CD4-positive, alpha-beta memory T cell (primary cell): ENCODE measurements at regions not wholly inside any gene's neighbourhood (a gene's known extent, or its start where the extent isn't known, plus 50 kb on each side); places are given as distances from the start of the nearest gene placed in this dataset.

Experiments
- CTCF ChIA-PET: fragments of 350-600 bp; sonication (Branson Sonifier 250); formaldehyde crosslinking; loops from one replicate; lab custom pipeline; 2021; ENCODE audit warnings: inconsistent platforms; ENCODE audit not compliant: partially characterized antibody; lab: Charles Lee
- POLR2A ChIA-PET: fragments of 350-600 bp; sonication (Branson Sonifier 250); formaldehyde crosslinking; loops from one replicate; lab custom pipeline; 2021; ENCODE audit not compliant: partially characterized antibody; lab: Charles Lee
- DNase-seq, 5 donors: peaks; one replicate each; pipeline versions ENCODE4 v3.0.0 to v3.0.0-alpha.2; 2020 to 2022; ENCODE audit warnings: mixed read lengths in 1 of 5
- H3K27ac ChIP-seq: one replicate; pipeline ENCODE4 v1.7.0; 2013; ENCODE audit warnings: low read depth, low read length
- H3K27me3 ChIP-seq: 2 replicates; pipeline ENCODE4 v1.7.0; 2013; ENCODE audit warnings: mild to moderate bottlenecking, low read length, moderate library complexity; ENCODE audit not compliant: insufficient read depth
- H3K36me3 ChIP-seq: 2 replicates; pipeline ENCODE4 v1.7.0; 2013; ENCODE audit warnings: mild to moderate bottlenecking, low read length, moderate library complexity; ENCODE audit not compliant: insufficient read depth
- H3K4me1 ChIP-seq: 2 replicates; pipeline ENCODE4 v1.7.0; 2013; ENCODE audit warnings: mild to moderate bottlenecking, low read length, moderate library complexity; ENCODE audit not compliant: insufficient read depth
- H3K4me3 ChIP-seq, 2 donors: one replicate each; pipeline ENCODE4 v1.7.0; 2013; ENCODE audit warnings: low read length in 2 of 2, mild to moderate bottlenecking in 1 of 2
- H3K9me3 ChIP-seq, 2 donors: one replicate each; pipeline ENCODE4 v1.7.0; 2013; ENCODE audit warnings: low read length in 2 of 2, control low read depth in 1 of 2; ENCODE audit not compliant: control insufficient read depth in 1 of 2
- H3K27ac Mint-ChIP-seq, 7 donors: one replicate each; pipeline ENCODE4 v1.8.0; 2020 to 2021; ENCODE audit warnings: mixed read lengths in 7 of 7, mild to moderate bottlenecking in 6 of 7, inconsistent platforms in 3 of 7, moderate library complexity in 3 of 7
- H3K27me3 Mint-ChIP-seq, 2 donors: one replicate each; pipeline ENCODE4 v1.8.0; 2020 to 2021; ENCODE audit warnings: mixed read lengths in 2 of 2
- H3K36me3 Mint-ChIP-seq, 2 donors: one replicate each; pipeline ENCODE4 v1.8.0; 2020 to 2021; ENCODE audit warnings: mixed read lengths in 2 of 2, inconsistent platforms in 1 of 2, mild to moderate bottlenecking in 1 of 2
- H3K4me1 Mint-ChIP-seq, 4 donors: one replicate each; pipeline ENCODE4 v1.8.0; 2020 to 2021; ENCODE audit warnings: mixed read lengths in 4 of 4, mild to moderate bottlenecking in 1 of 4
- H3K4me3 Mint-ChIP-seq, 8 donors: one replicate each; pipeline ENCODE4 v1.8.0; 2020 to 2021; ENCODE audit warnings: mixed read lengths in 8 of 8, mild to moderate bottlenecking in 7 of 8, moderate library complexity in 6 of 8, inconsistent platforms in 3 of 8
- H3K9me3 Mint-ChIP-seq, 8 donors: one replicate each; pipeline ENCODE4 v1.8.0; 2020 to 2021; ENCODE audit warnings: mixed read lengths in 8 of 8, mild to moderate bottlenecking in 5 of 8, inconsistent platforms in 3 of 8, moderate library complexity in 1 of 8
- intact Hi-C: fragments of 100-400 bp; cut with micrococcal nuclease; formaldehyde crosslinking; loops from one replicate; pipeline ENCODE4 v1.15.1; 2023

GRCh38 chr2:51299370-51299769 is 267.4 kb upstream of the NRXN1 start:
- ChIA-PET CTCF (no interaction called here), POLR2A (no interaction called here)
- no peaks in the 10 kb centered on the region for H3K27me3 ChIP-seq
- H3K4me1 ChIP-seq, result no peaks in the 10 kb centered on the region
- H3K27ac Mint-ChIP-seq, result no peak overlapping the region
- no peak overlapping the region for H3K4me3 ChIP-seq
- H3K36me3 Mint-ChIP-seq, result no peaks in the 10 kb centered on the region
- peaks cover 0 to 13% (median 5%) of the 10 kb centered on the region in 8 donors for H3K9me3 Mint-ChIP-seq
- intact Hi-C loops, result no loop called here
- no peaks in the 10 kb centered on the region for H3K4me1 Mint-ChIP-seq
- no peaks in the 10 kb centered on the region for H3K36me3 ChIP-seq
- H3K27me3 Mint-ChIP-seq, result no peaks in the 10 kb centered on the region
- H3K27ac ChIP-seq, result no peak overlapping the region
- DNase-seq, result no peak
- no peak overlapping the region for H3K4me3 Mint-ChIP-seq
- H3K9me3 ChIP-seq, result no peaks in the 10 kb centered on the region

- peak overlapping the region in 1 of 7 donors; percentile 26 for H3K27ac Mint-ChIP-seq
- Histone ChIP-seq H3K4me3 (no peak overlapping the region), H3K27ac (no peak overlapping the region), H3K9me3 (no peaks in the 10 kb centered on the region), H3K36me3 (no peaks in the 10 kb centered on the region), H3K4me1 (no peaks in the 10 kb centered on the region), H3K27me3 (no peaks in the 10 kb centered on the region)
- no peaks in the 10 kb centered on the region for H3K27me3 Mint-ChIP-seq
- H3K4me1 Mint-ChIP-seq, result no peaks in the 10 kb centered on the region
- DNase-seq, result no peak
- peaks cover 0 to 13% (median 6%) of the 10 kb centered on the region in 8 donors for H3K9me3 Mint-ChIP-seq
- ChIA-PET POLR2A (no interaction called here), CTCF (no interaction called here)
- intact Hi-C loops, result no loop called here
- H3K36me3 Mint-ChIP-seq, result no peaks in the 10 kb centered on the region
- H3K4me3 Mint-ChIP-seq, result no peak overlapping the region
These were observed 265.6 kb upstream of the NRXN1 start for GRCh38 chr2:51297488-51297887.

- no peak overlapping the region for H3K27ac Mint-ChIP-seq
- no peak overlapping the region for H3K27ac ChIP-seq
- no peak overlapping the region for H3K4me3 ChIP-seq
- H3K27me3 ChIP-seq, result no peaks in the 10 kb centered on the region
- no peak overlapping the region for H3K4me3 Mint-ChIP-seq
- no peaks in the 10 kb centered on the region for H3K4me1 ChIP-seq
- peaks cover 0 to 12% (median 6%) of the 10 kb centered on the region in 8 donors for H3K9me3 Mint-ChIP-seq
- H3K9me3 ChIP-seq, result no peaks in the 10 kb centered on the region
- intact Hi-C loops, result no loop called here
- CTCF ChIA-PET, result no interaction called here
- no peaks in the 10 kb centered on the region for H3K27me3 Mint-ChIP-seq
- no peaks in the 10 kb centered on the region for H3K36me3 Mint-ChIP-seq
- POLR2A ChIA-PET, result no interaction called here
- H3K4me1 Mint-ChIP-seq, result no peaks in the 10 kb centered on the region
- DNase-seq, result no peak
- H3K36me3 ChIP-seq, result no peaks in the 10 kb centered on the region
These were observed 261.8 kb upstream of the NRXN1 start for GRCh38 chr2:51293566-51294200.

DNA sequence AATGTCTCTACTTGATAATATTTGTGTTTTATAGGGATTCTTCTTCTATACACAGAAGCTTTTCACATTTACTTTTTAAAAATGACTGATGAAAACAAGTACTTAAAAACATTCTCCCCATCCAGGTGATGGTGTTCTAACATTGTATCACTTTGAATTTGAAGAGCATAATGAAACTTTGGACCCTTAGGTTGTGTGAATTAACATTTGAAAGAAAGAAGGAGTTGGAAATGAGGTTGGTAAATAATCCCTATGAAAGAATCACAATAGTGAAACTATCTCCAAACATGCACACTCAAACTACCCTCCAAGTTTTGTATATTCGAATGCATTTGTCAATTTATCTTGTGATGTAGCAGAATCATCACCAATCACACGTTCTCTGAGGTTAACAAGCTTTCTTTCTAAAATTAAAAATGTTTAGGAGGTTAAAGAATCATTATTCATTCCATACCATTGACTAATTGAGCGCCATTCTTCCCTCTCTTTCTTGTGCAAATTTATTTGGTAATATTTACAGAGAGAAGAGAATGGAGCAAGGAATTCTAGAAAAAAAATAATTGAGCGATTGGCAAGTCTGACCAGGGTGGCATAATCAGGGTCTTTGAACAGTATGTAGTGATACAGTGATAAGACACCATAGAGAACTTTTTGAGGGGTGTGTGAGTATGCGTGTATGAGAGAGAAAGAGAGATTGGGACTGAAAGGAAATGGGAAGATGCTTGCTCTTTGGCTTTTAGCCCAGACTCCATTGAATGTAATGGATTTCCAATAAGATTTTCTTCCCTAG is 260.0 kb upstream of the NRXN1 start:
- CTCF ChIA-PET, result no interaction called here
- peaks cover 0 to 12% (median 5%) of the 10 kb centered on the region in 8 donors for H3K9me3 Mint-ChIP-seq
- H3K4me3 Mint-ChIP-seq, result no peak overlapping the region
- Histone ChIP-seq H3K9me3 (no peaks in the 10 kb centered on the region), H3K4me1 (no peaks in the 10 kb centered on the region), H3K27me3 (no peaks in the 10 kb centered on the region), H3K36me3 (no peaks in the 10 kb centered on the region), H3K4me3 (no peak overlapping the region), H3K27ac (no peak overlapping the region)
- intact Hi-C loops, result no loop called here
- H3K4me1 Mint-ChIP-seq, result no peaks in the 10 kb centered on the region
- H3K36me3 Mint-ChIP-seq, result no peaks in the 10 kb centered on the region
- POLR2A ChIA-PET, result no interaction called here
- no peak overlapping the region for H3K27ac Mint-ChIP-seq
- H3K27me3 Mint-ChIP-seq, result no peaks in the 10 kb centered on the region
- DNase-seq, result no peak

- H3K36me3 Mint-ChIP-seq, result no peaks in the 10 kb centered on the region
- no peaks in the 10 kb centered on the region for H3K27me3 Mint-ChIP-seq
- Histone ChIP-seq H3K27ac (no peak overlapping the region), H3K9me3 (no peaks in the 10 kb centered on the region), H3K27me3 (no peaks in the 10 kb centered on the region), H3K4me1 (no peaks in the 10 kb centered on the region), H3K36me3 (no peaks in the 10 kb centered on the region), H3K4me3 (no peak overlapping the region)
- H3K27ac Mint-ChIP-seq, result no peak overlapping the region
- H3K4me1 Mint-ChIP-seq, result no peaks in the 10 kb centered on the region
- DNase-seq, result no peak
- ChIA-PET POLR2A (no interaction called here), CTCF (no interaction called here)
- intact Hi-C loops, result no loop called here
- peaks cover 3 to 14% (median 6%) of the 10 kb centered on the region in 8 donors for H3K9me3 Mint-ChIP-seq
- H3K4me3 Mint-ChIP-seq, result no peak overlapping the region
These were observed 258.8 kb upstream of the NRXN1 start for GRCh38 chr2:51290725-51291124.

- DNase-seq, result no peak
- intact Hi-C loops, result no loop called here
- H3K27ac Mint-ChIP-seq, result no peak overlapping the region
- Histone ChIP-seq H3K9me3 (no peaks in the 10 kb centered on the region), H3K36me3 (no peaks in the 10 kb centered on the region), H3K27ac (no peak overlapping the region), H3K4me3 (no peak overlapping the region), H3K27me3 (no peaks in the 10 kb centered on the region), H3K4me1 (no peaks in the 10 kb centered on the region)
- H3K27me3 Mint-ChIP-seq, result no peaks in the 10 kb centered on the region
- H3K9me3 Mint-ChIP-seq, result peaks cover 2 to 16% (median 5%) of the 10 kb centered on the region in 8 donors
- ChIA-PET CTCF (no interaction called here), POLR2A (no interaction called here)
- H3K4me1 Mint-ChIP-seq, result no peaks in the 10 kb centered on the region
- no peak overlapping the region for H3K4me3 Mint-ChIP-seq
- no peaks in the 10 kb centered on the region for H3K36me3 Mint-ChIP-seq
These were observed 257.1 kb upstream of the NRXN1 start for GRCh38 chr2:51289045-51289444.

- Mint-ChIP-seq H3K9me3 (peaks cover 0 to 10% (median 4%) of the 10 kb centered on the region in 8 donors), H3K27ac (no peak overlapping the region), H3K4me3 (no peak overlapping the region), H3K36me3 (no peaks in the 10 kb centered on the region), H3K4me1 (no peaks in the 10 kb centered on the region), H3K27me3 (no peaks in the 10 kb centered on the region)
- Histone ChIP-seq H3K27ac (no peak overlapping the region), H3K4me1 (no peaks in the 10 kb centered on the region), H3K27me3 (no peaks in the 10 kb centered on the region), H3K36me3 (no peaks in the 10 kb centered on the region), H3K4me3 (no peak overlapping the region), H3K9me3 (no peaks in the 10 kb centered on the region)
- ChIA-PET POLR2A (no interaction called here), CTCF (no interaction called here)
- no peak for DNase-seq
- intact Hi-C loops, result no loop called here
These were observed 236.3 kb upstream of the NRXN1 start for GRCh38 chr2:51268191-51268590.
